GM21360 (cell line): ENCODE measurements at regions not wholly inside any gene's neighbourhood (a gene's known extent, or its start where the extent isn't known, plus 50 kb on each side); places are given as distances from the start of the nearest gene placed in this dataset.

Source experiments
- ATAC-seq: cut with Tn5 transposase; IDR thresholded peaks from one replicate; pipeline ENCODE4 v1.9.1; 2021; ENCODE audit warnings: mild to moderate bottlenecking, moderate library complexity; ENCODE audit not compliant: unreplicated experiment

GRCh38 chr2:38427936-38428335 is 50.9 kb upstream of the ATL2 start:
- ATAC-seq: no peak

GRCh38 chr2:38427054-38427453 is 50.0 kb upstream of the ATL2 start:
- ATAC-seq: no peak
